HG03064 (cell line): ENCODE measurements at regions not wholly inside any gene's neighbourhood (a gene's known extent, or its start where the extent isn't known, plus 50 kb on each side); places are given as distances from the start of the nearest gene placed in this dataset.

Experiments
- ATAC-seq: cut with Tn5 transposase; IDR thresholded peaks from one replicate; pipeline ENCODE4 v1.9.1; 2021; ENCODE audit warnings: low read depth; ENCODE audit not compliant: unreplicated experiment

GRCh38 chr2:6325616-6326015, 540.1 kb downstream of the CMPK2 start:
- no peak for ATAC-seq

GRCh38 chr2:6326958-6327357, 538.7 kb downstream of the CMPK2 start:
- ATAC-seq: no peak

GRCh38 chr2:6336752-6337471, 528.8 kb downstream of the CMPK2 start:
- no peak for ATAC-seq

GRCh38 chr2:6337472-6337820, 528.3 kb downstream of the CMPK2 start:
- no peak for ATAC-seq

GRCh38 chr2:6341588-6342129, 524.0 kb downstream of the CMPK2 start:
- no peak for ATAC-seq

- no peak for ATAC-seq
Measured at GRCh38 chr2:6342273-6342920, 523.3 kb downstream of the CMPK2 start.

- no peak for ATAC-seq
Measured at GRCh38 chr2:6343076-6343475, 522.6 kb downstream of the CMPK2 start.

GRCh38 chr2:6352247-6352646, 513.5 kb downstream of the CMPK2 start:
- ATAC-seq: peak; percentile 77

GRCh38 chr2:6352906-6353515, 512.7 kb downstream of the CMPK2 start:
- no peak for ATAC-seq

- peak; percentile 57 for ATAC-seq
Measured at GRCh38 chr2:6353669-6354068, 512.0 kb downstream of the CMPK2 start.

GRCh38 chr2:6354546-6354945, 511.2 kb downstream of the CMPK2 start:
- no peak for ATAC-seq

GRCh38 chr2:6355886-6356761, 509.6 kb downstream of the CMPK2 start:
- ATAC-seq: no peak

- no peak for ATAC-seq
Measured at GRCh38 chr2:6358546-6358945, 507.2 kb downstream of the CMPK2 start.

GRCh38 chr2:6358985-6359384, 506.7 kb downstream of the CMPK2 start:
- ATAC-seq: no peak

- ATAC-seq: no peak
Measured at GRCh38 chr2:6359964-6360363, 505.7 kb downstream of the CMPK2 start.

GRCh38 chr2:6362671-6363450, 502.8 kb downstream of the CMPK2 start:
- no peak for ATAC-seq

GRCh38 chr2:6368281-6368680, 497.4 kb downstream of the CMPK2 start:
- no peak for ATAC-seq

- ATAC-seq: no peak
Measured at GRCh38 chr2:6369266-6369665, 496.4 kb downstream of the CMPK2 start.

GRCh38 chr2:6370753-6371551, 494.8 kb downstream of the CMPK2 start:
- ATAC-seq: no peak
